Panc1 (cell line): ENCODE measurements at regions not wholly inside any gene's neighbourhood (a gene's known extent, or its start where the extent isn't known, plus 50 kb on each side); places are given as distances from the start of the nearest gene placed in this dataset.
"Not testable (repeated sequence)": the region's sequence is repeated elsewhere in the genome, so short reads cannot be mapped to it uniquely, and the experiment has no call there.

Experiments used
- ATAC-seq: fragments of 200-7000 bp; cut with Tn5 transposase; 2 replicates; pipeline ENCODE4 v1.9.1; 2020; ENCODE audit warnings: mild to moderate bottlenecking, moderate library complexity
- BruUV-seq: library from RNA; stranded (reverse); fragments of 400-500 nt; replicated peaks from 2 replicates; lab custom pipeline; 2021; lab: Mats Ljungman, UMichigan
- CTCF ChIA-PET: fragments of 300-600 bp; sonication (Branson Sonifier 250); formaldehyde crosslinking; loops from one replicate; lab custom pipeline; 2022; ENCODE audit warnings: antibody characterized with exemption; lab: Charles Lee
- POLR2A ChIA-PET: fragments of 300-600 bp; sonication (Branson Sonifier 250); formaldehyde crosslinking; loops from one replicate; lab custom pipeline; 2022; ENCODE audit warnings: antibody characterized with exemption; lab: Charles Lee
- DNase-seq: peaks from one replicate; pipeline ENCODE4 v3.0.0-alpha.2; 2010; ENCODE audit warnings: low read depth, low spot score
- H3K27ac ChIP-seq: 2 replicates; pipeline ENCODE4 v1.5.1; 2011; ENCODE audit warnings: mild to moderate bottlenecking, low read length, inconsistent platforms
- H3K27me3 ChIP-seq: fragments of 200-500 bp; sonication (Bioruptor generic); 2 replicates; pipeline ENCODE4 v1.6.0; 2014; ENCODE audit warnings: low read length, inconsistent platforms; ENCODE audit not compliant: control insufficient read depth, insufficient read depth
- H3K36me3 ChIP-seq: fragments of 200-500 bp; sonication (Bioruptor generic); 2 replicates; pipeline ENCODE4 v1.5.1; 2014; ENCODE audit warnings: inconsistent platforms, mild to moderate bottlenecking, low read length, moderate library complexity; ENCODE audit not compliant: control insufficient read depth, insufficient read depth
- H3K4me1 ChIP-seq: 2 replicates; pipeline ENCODE4 v1.5.1; 2011; ENCODE audit warnings: inconsistent platforms, mild to moderate bottlenecking, low read length, moderate library complexity; ENCODE audit not compliant: control insufficient read depth, insufficient read depth
- H3K4me3 ChIP-seq, 2 experiments: 2 replicates each; pipeline ENCODE4 v1.5.1; 2011 to 2012; ENCODE audit warnings: low read depth in 2 of 2, low read length in 2 of 2, mild to moderate bottlenecking in 2 of 2, inconsistent platforms in 1 of 2, moderate library complexity in 1 of 2
- H3K9me3 ChIP-seq: fragments of 200-500 bp; sonication (Bioruptor generic); 2 replicates; pipeline ENCODE4 v1.5.1; 2014; ENCODE audit warnings: low read depth, mild to moderate bottlenecking, inconsistent platforms, low read length, moderate library complexity; ENCODE audit not compliant: control insufficient read depth, insufficient read depth
- CTCF ChIP-seq: fragments of 450-650 bp; IDR thresholded peaks from 2 replicates; pipeline ENCODE4 v1.5.1; 2017; ENCODE audit warnings: mild to moderate bottlenecking
- POLR2AphosphoS5 ChIP-seq: IDR thresholded peaks from 2 replicates; pipeline ENCODE4 v1.6.1; 2012; ENCODE audit warnings: mild to moderate bottlenecking, low read depth, low read length, moderate library complexity
- REST ChIP-seq, 2 experiments: IDR thresholded peaks; 2 replicates each; pipeline ENCODE4 v1.6.1; 2011 to 2012; ENCODE audit warnings: low read depth in 2 of 2, control low read depth in 1 of 2, low read length in 1 of 2, mild to moderate bottlenecking in 1 of 2, moderate library complexity in 1 of 2; ENCODE audit not compliant: insufficient read depth in 1 of 2
- SIN3A ChIP-seq: IDR thresholded peaks from 2 replicates; pipeline ENCODE4 v1.6.1; 2012; ENCODE audit warnings: low read depth, mild to moderate bottlenecking, low read length, moderate library complexity, borderline replicate concordance; ENCODE audit not compliant: insufficient read depth
- TCF7L2 ChIP-seq: IDR thresholded peaks from 2 replicates; pipeline ENCODE4 v1.6.1; 2011; ENCODE audit warnings: mild to moderate bottlenecking, low read depth, low read length, inconsistent platforms
- in situ Hi-C: cut with HindIII; loops from 2 replicates; pipeline ENCODE4 v1.10.0; 2016; ENCODE audit warnings: low sequenced_read_pairs, low pct_unique_long_range_greater_than_20kb
- intact Hi-C: fragments of 100-400 bp; cut with micrococcal nuclease; formaldehyde crosslinking; loops from one replicate; pipeline ENCODE4 v1.10.0; 2022; ENCODE audit not compliant: unreplicated experiment

- DNase-seq (no peak), ATAC-seq (no peak)
- Histone ChIP-seq H3K27ac (no peak overlapping the region), H3K27me3 (no peaks in the 10 kb centered on the region), H3K36me3 (no peaks in the 10 kb centered on the region), H3K9me3 (no peaks in the 10 kb centered on the region), H3K4me1 (no peaks in the 10 kb centered on the region), H3K4me3 (no peak overlapping the region)
- CTCF ChIA-PET: no interaction called here
- intact Hi-C loops (no loop called here), in situ Hi-C loops (no loop called here)
- no TSS peak for BruUV-seq
- POLR2A ChIA-PET: no interaction called here
- TF ChIP-seq SIN3A (no peak), POLR2AphosphoS5 (no peak), CTCF (no peak), TCF7L2 (no peak), REST (IDR thresholded peaks at IDR 0.05; ENCODE audit: insufficient read depth in 1 of 2, low read depth in 2 of 2, low read length in 1 of 2) (no peak)
Measured at GRCh38 chr7:118902600-118902999, 678.1 kb downstream of the ANKRD7 start.

- Histone ChIP-seq H3K9me3 (no peaks in the 10 kb centered on the region), H3K27me3 (no peaks in the 10 kb centered on the region), H3K4me1 (no peaks in the 10 kb centered on the region), H3K27ac (no peak overlapping the region), H3K4me3 (no peak overlapping the region), H3K36me3 (no peaks in the 10 kb centered on the region)
- POLR2A ChIA-PET: no interaction called here
- no peak for TF ChIP-seq CTCF
- TF ChIP-seq SIN3A: no peak
- TF ChIP-seq POLR2AphosphoS5: no peak
- no peak for TF ChIP-seq REST (IDR thresholded peaks at IDR 0.05; ENCODE audit: insufficient read depth in 1 of 2, low read depth in 2 of 2, low read length in 1 of 2)
- no peak for TF ChIP-seq TCF7L2
- no peak for DNase-seq
- CTCF ChIA-PET: no interaction called here
- ATAC-seq: no peak
- intact Hi-C loops (no loop called here), in situ Hi-C loops (no loop called here)
- no TSS peak for BruUV-seq
Measured at GRCh38 chr7:118907911-118908527, 683.5 kb downstream of the ANKRD7 start.

GRCh38 chr7:118916120-118916519, 691.6 kb downstream of the ANKRD7 start:
- DNase-seq, H3K4me3 ChIP-seq, H3K27ac ChIP-seq, H3K4me1 ChIP-seq, H3K27me3 ChIP-seq, POLR2A ChIA-PET, BruUV-seq, in situ Hi-C loops, H3K9me3 ChIP-seq, ATAC-seq, H3K36me3 ChIP-seq, CTCF ChIA-PET, intact Hi-C loops: not testable (repeated sequence)
